Naive thymus-derived CD4-positive, alpha-beta T cell (primary cell): ENCODE measurements at regions not wholly inside any gene's neighbourhood (a gene's known extent, or its start where the extent isn't known, plus 50 kb on each side); places are given as distances from the start of the nearest gene placed in this dataset.

Experiments used
- ATAC-seq: fragments of 150-1000 bp; cut with Tn5 transposase; 2 replicates; pipeline ENCODE4 v1.10.0; 2021; ENCODE audit warnings: mild to moderate bottlenecking, moderate library complexity
- CTCF ChIA-PET: fragments of 350-600 bp; sonication (Branson Sonifier 250); formaldehyde crosslinking; loops from one replicate; lab custom pipeline; 2021; ENCODE audit warnings: antibody characterized with exemption; lab: Charles Lee
- POLR2A ChIA-PET: fragments of 350-600 bp; sonication (Branson Sonifier 250); formaldehyde crosslinking; loops from one replicate; lab custom pipeline; 2021; ENCODE audit warnings: antibody characterized with exemption, inconsistent platforms; lab: Charles Lee
- DNase-seq, 9 donors: peaks; one replicate each; pipeline versions ENCODE4 v3.0.0 to v3.0.0-alpha.2; 2020 to 2022; ENCODE audit warnings: mixed read lengths in 1 of 9
- H3K27ac ChIP-seq: one replicate; pipeline ENCODE4 v1.7.0; 2013; ENCODE audit warnings: mild to moderate bottlenecking, low read depth, low read length, moderate library complexity
- H3K27me3 ChIP-seq, 2 donors: one replicate each; pipeline ENCODE4 v1.7.0; 2013; ENCODE audit warnings: low read length in 2 of 2, mild to moderate bottlenecking in 2 of 2, moderate library complexity in 2 of 2; ENCODE audit not compliant: control insufficient read depth in 2 of 2, insufficient read depth in 2 of 2
- H3K36me3 ChIP-seq, 3 experiments: 1 replicate in 2 of 3; 2 replicates in 1 of 3; pipeline ENCODE4 v1.7.0; 2013; ENCODE audit warnings: low read length in 3 of 3, mild to moderate bottlenecking in 3 of 3, moderate library complexity in 1 of 3; ENCODE audit not compliant: insufficient read depth in 3 of 3, control insufficient read depth in 2 of 3
- H3K4me1 ChIP-seq, 2 donors: one replicate each; pipeline ENCODE4 v1.7.0; 2013; ENCODE audit warnings: low read length in 2 of 2, mild to moderate bottlenecking in 2 of 2, moderate library complexity in 1 of 2; ENCODE audit not compliant: control insufficient read depth in 2 of 2, insufficient read depth in 2 of 2
- H3K4me3 ChIP-seq: 2 replicates; pipeline ENCODE4 v1.7.0; 2013; ENCODE audit warnings: mild to moderate bottlenecking, low read length
- H3K9me3 ChIP-seq, 3 experiments: 1 replicate in 2 of 3; 2 replicates in 1 of 3; pipeline ENCODE4 v1.7.0; 2013; ENCODE audit warnings: low read length in 3 of 3; ENCODE audit not compliant: control insufficient read depth in 2 of 3
- H3K27ac Mint-ChIP-seq, 9 donors: one replicate each; pipeline ENCODE4 v1.8.0; 2020 to 2022; ENCODE audit warnings: mixed read lengths in 9 of 9, mild to moderate bottlenecking in 8 of 9, moderate library complexity in 5 of 9, inconsistent platforms in 2 of 9
- H3K27me3 Mint-ChIP-seq, 5 donors: one replicate each; pipeline ENCODE4 v1.8.0; 2021 to 2022; ENCODE audit warnings: mixed read lengths in 5 of 5, mild to moderate bottlenecking in 1 of 5
- H3K36me3 Mint-ChIP-seq, 5 donors: one replicate each; pipeline ENCODE4 v1.8.0; 2020 to 2022; ENCODE audit warnings: mixed read lengths in 5 of 5, mild to moderate bottlenecking in 3 of 5, inconsistent platforms in 1 of 5
- H3K4me1 Mint-ChIP-seq, 7 donors: one replicate each; pipeline ENCODE4 v1.8.0; 2020 to 2022; ENCODE audit warnings: mixed read lengths in 7 of 7, mild to moderate bottlenecking in 3 of 7, inconsistent platforms in 1 of 7
- H3K4me3 Mint-ChIP-seq, 10 donors: one replicate each; pipeline ENCODE4 v1.8.0; 2020 to 2022; ENCODE audit warnings: mild to moderate bottlenecking in 10 of 10, mixed read lengths in 10 of 10, moderate library complexity in 6 of 10, inconsistent platforms in 2 of 10
- H3K9me3 Mint-ChIP-seq, 11 donors: one replicate each; pipeline ENCODE4 v1.8.0; 2020 to 2022; ENCODE audit warnings: mixed read lengths in 11 of 11, mild to moderate bottlenecking in 4 of 11, inconsistent platforms in 1 of 11, moderate library complexity in 1 of 11
- intact Hi-C, 2 donors: fragments of 100-400 bp; cut with micrococcal nuclease; formaldehyde crosslinking; loops; one replicate each; pipeline ENCODE4 v1.15.1; 2023

DNA sequence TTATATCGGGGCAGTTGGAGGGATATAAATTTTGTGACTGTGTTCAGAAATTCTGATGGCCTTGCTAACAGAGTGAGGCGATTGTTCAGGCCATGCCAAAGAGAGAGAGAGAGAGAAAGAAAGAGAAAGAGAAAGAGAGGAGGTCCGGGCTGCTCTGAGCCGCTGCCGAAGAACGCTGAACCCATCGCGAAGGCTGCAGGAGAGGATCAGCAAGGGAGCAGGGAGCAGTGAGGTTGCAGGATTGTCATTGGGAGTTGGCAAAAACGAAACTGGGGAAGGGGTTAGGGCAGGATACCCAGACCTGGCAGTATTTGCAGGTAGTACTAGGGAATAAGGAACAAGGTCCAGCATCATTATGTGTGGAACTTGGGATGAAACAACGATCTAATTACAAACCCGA, 537.1 kb downstream of the INSC start:
- POLR2A ChIA-PET, result no interaction called here
- intact Hi-C loops, result loop anchor here in 1 of 2 donors (2.0 kb wide), 1 partner anchor 961 kb away; no protein-coding TSS in a partner anchor

DNA sequence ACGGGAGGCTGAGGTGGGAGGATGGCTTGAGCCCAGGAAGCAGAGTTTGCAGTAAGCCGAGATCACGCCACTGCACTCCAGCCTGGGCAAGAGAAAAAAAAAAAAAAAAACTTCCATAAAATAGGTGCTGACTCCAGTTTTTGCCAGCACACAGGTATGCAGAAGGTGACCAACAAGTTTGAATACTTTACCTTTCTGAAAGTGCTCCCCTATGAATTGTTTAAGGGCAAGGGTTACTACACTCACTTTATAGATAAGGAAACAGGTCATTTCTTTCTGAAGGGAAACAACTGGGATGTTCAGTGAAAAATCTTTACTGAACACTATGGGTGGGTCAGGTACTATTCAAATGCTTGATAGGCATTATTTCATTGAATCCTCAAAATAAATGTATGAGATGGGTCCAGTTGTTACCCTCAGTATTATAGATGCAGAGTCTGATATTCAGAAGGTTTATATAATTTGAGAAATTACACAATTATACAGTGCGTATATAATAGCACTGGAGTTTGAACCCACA, 538.5 kb downstream of the INSC start:
- ChIA-PET POLR2A (no interaction called here), CTCF (no interaction called here)
- DNase-seq (no peak), ATAC-seq (no peak)
- H3K4me3 ChIP-seq, result no peak overlapping the region
- intact Hi-C loops, result no loop called here
- Mint-ChIP-seq H3K27me3 (peaks cover 19 to 34% (median 27%) of the 10 kb centered on the region in 5 donors), H3K4me3 (no peak overlapping the region), H3K9me3 (peaks cover 0 to 2% (median 0%) of the 10 kb centered on the region in 11 donors), H3K36me3 (peaks cover 0 to 4% (median 0%) of the 10 kb centered on the region in 5 donors), H3K27ac (no peak overlapping the region), H3K4me1 (peaks cover 3 to 10% (median 5%) of the 10 kb centered on the region in 7 donors)
- H3K36me3 ChIP-seq, result no peaks in the 10 kb centered on the region
- H3K9me3 ChIP-seq, result no peaks in the 10 kb centered on the region
- H3K27me3 ChIP-seq, result no peaks in the 10 kb centered on the region
- peaks cover 0 to 5% of the 10 kb centered on the region in 2 donors for H3K4me1 ChIP-seq
- H3K27ac ChIP-seq, result no peak overlapping the region

More for the DNA sequence above, 537.1 kb downstream of the INSC start:
- Histone ChIP-seq H3K27me3 (no peaks in the 10 kb centered on the region), H3K4me1 (peaks cover 0 to 5% of the 10 kb centered on the region in 2 donors), H3K4me3 (no peak overlapping the region), H3K27ac (no peak overlapping the region), H3K9me3 (no peaks in the 10 kb centered on the region), H3K36me3 (no peaks in the 10 kb centered on the region)
- CTCF ChIA-PET, result no interaction called here
- Mint-ChIP-seq H3K27me3 (peaks cover 19 to 34% (median 27%) of the 10 kb centered on the region in 5 donors), H3K36me3 (peaks cover 0 to 4% (median 0%) of the 10 kb centered on the region in 5 donors), H3K4me1 (peaks cover 3 to 10% (median 5%) of the 10 kb centered on the region in 7 donors), H3K9me3 (peaks cover 0 to 2% (median 0%) of the 10 kb centered on the region in 11 donors), H3K27ac (no peak overlapping the region), H3K4me3 (peak overlapping the region in 2 of 10 donors; percentile 10 to 30)
- ATAC-seq, result no peak
- DNase-seq, result no peak

DNA sequence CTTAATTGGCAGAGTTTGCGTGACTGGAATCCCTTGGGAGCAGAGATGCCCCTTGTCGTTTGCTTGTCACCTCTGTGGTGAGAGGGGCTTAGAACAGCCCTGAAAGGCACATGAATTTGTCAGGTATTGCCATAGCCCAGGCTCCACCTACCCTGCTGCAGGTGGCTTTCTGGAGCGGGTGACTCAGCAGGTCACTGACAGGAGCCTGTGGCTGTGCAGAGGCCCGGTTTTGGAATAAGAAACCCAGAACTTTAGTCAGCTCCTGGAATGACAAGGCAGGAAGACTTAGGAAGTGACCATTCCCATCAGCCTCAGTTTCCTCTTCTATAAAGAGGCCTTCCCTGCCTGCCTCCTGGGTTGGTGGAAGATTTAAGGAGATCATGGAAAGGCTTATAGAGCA, 539.7 kb downstream of the INSC start:
- ATAC-seq (no peak), DNase-seq (no peak)
- peaks cover 0 to 5% of the 10 kb centered on the region in 2 donors for H3K4me1 ChIP-seq
- H3K36me3 Mint-ChIP-seq, result peaks cover 0 to 4% (median 0%) of the 10 kb centered on the region in 5 donors
- H3K4me1 Mint-ChIP-seq, result peaks cover 3 to 10% (median 5%) of the 10 kb centered on the region in 7 donors
- no peak overlapping the region for H3K27ac Mint-ChIP-seq
- ChIA-PET POLR2A (no interaction called here), CTCF (no interaction called here)
- no peaks in the 10 kb centered on the region for H3K9me3 ChIP-seq
- H3K27me3 Mint-ChIP-seq, result peaks cover 19 to 28% (median 25%) of the 10 kb centered on the region in 5 donors
- H3K4me3 ChIP-seq, result no peak overlapping the region
- H3K27me3 ChIP-seq, result no peaks in the 10 kb centered on the region
- H3K9me3 Mint-ChIP-seq, result no peaks in the 10 kb centered on the region
- H3K4me3 Mint-ChIP-seq, result no peak overlapping the region
- intact Hi-C loops, result no loop called here
- no peaks in the 10 kb centered on the region for H3K36me3 ChIP-seq
- no peak overlapping the region for H3K27ac ChIP-seq

DNA sequence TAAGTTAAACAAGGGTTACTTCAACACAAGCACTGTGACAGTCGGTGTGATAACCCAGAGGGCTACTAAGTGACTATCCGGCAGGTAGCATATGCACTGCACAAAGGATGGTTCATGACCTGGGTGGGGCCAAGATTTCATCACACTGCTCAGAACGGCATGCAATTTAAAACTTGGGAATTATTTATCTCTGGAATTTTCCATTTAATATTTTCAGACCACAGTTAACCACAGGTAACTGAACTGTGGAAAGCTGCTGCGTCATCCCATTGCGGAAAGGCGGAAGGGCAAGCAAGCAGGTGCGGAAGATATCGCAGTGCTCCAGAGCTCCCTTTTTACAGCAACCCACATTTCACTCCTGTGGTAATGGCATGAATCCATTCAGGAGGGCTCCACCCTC, 540.8 kb downstream of the INSC start:
- Mint-ChIP-seq H3K4me1 (peaks cover 3 to 10% (median 5%) of the 10 kb centered on the region in 7 donors), H3K9me3 (no peaks in the 10 kb centered on the region), H3K27ac (no peak overlapping the region), H3K36me3 (peaks cover 0 to 4% (median 0%) of the 10 kb centered on the region in 5 donors), H3K4me3 (no peak overlapping the region), H3K27me3 (peaks cover 19 to 27% (median 25%) of the 10 kb centered on the region in 5 donors)
- ATAC-seq (no peak), DNase-seq (no peak)
- POLR2A ChIA-PET, result no interaction called here
- H3K27me3 ChIP-seq, result no peaks in the 10 kb centered on the region
- no peaks in the 10 kb centered on the region for H3K36me3 ChIP-seq
- intact Hi-C loops, result no loop called here
- peaks cover 0 to 2% of the 10 kb centered on the region in 2 donors for H3K4me1 ChIP-seq
- no peak overlapping the region for H3K27ac ChIP-seq
- no peak overlapping the region for H3K4me3 ChIP-seq
- no peaks in the 10 kb centered on the region for H3K9me3 ChIP-seq
- CTCF ChIA-PET, result no interaction called here

DNA sequence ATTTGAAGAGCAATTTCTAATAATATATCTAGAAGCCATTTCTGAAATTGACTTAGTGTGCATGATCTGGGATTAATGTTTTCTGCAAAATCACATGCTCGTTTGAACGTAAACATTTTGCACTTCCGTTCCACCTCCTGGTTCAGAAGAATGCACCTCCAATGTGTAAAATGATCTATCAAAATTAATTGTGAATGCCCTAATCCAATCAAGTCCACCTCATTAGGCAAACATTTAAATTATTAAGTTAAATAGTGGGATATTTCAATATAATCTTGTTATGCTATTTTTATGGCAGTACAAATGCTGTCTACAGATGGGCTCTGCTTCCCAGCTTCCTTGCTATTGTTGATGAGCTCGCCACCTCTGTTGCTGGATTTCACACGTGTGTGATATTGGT, 542.5 kb downstream of the INSC start:
- H3K4me1 ChIP-seq, result no peaks in the 10 kb centered on the region
- H3K27ac Mint-ChIP-seq, result no peak overlapping the region
- H3K27ac ChIP-seq, result no peak overlapping the region
- no peak overlapping the region for H3K4me3 ChIP-seq
- POLR2A ChIA-PET, result no interaction called here
- no peak overlapping the region for H3K4me3 Mint-ChIP-seq
- H3K36me3 ChIP-seq, result no peaks in the 10 kb centered on the region
- ATAC-seq (no peak), DNase-seq (no peak)
- no peaks in the 10 kb centered on the region for H3K4me1 Mint-ChIP-seq
- intact Hi-C loops, result no loop called here
- H3K27me3 ChIP-seq, result no peaks in the 10 kb centered on the region
- H3K27me3 Mint-ChIP-seq, result peaks cover 4 to 12% (median 10%) of the 10 kb centered on the region in 5 donors
- H3K9me3 Mint-ChIP-seq, result peaks cover 0 to 3% (median 0%) of the 10 kb centered on the region in 11 donors
- H3K9me3 ChIP-seq, result no peaks in the 10 kb centered on the region
- CTCF ChIA-PET, result no interaction called here
- H3K36me3 Mint-ChIP-seq, result no peaks in the 10 kb centered on the region

DNA sequence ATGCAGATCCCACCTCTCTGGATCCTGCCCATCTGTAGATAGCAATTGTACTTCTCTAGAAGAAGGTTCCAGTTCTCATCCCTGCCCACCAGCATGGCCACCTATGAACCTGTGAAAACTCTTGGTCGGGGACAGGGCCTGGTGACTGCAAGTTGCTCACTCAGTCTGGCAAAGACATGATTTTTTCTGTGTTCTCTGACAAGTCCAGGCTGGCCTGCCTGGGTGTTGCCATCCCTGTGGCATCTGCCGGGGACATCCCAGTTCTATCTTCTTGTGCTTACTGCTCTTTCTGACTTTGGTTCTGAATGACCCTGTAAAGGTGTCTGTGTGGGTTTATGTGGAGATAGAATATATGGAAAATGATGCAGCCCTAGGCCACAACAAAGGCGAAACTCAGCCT, 545.8 kb downstream of the INSC start:
- ChIA-PET POLR2A (no interaction called here), CTCF (no interaction called here)
- no peaks in the 10 kb centered on the region for H3K4me1 Mint-ChIP-seq
- intact Hi-C loops, result no loop called here
- Histone ChIP-seq H3K4me3 (no peak overlapping the region), H3K4me1 (no peaks in the 10 kb centered on the region), H3K27ac (no peak overlapping the region), H3K36me3 (no peaks in the 10 kb centered on the region), H3K27me3 (no peaks in the 10 kb centered on the region), H3K9me3 (no peaks in the 10 kb centered on the region)
- peaks cover 0 to 1% (median 0%) of the 10 kb centered on the region in 5 donors for H3K36me3 Mint-ChIP-seq
- no peak overlapping the region for H3K4me3 Mint-ChIP-seq
- DNase-seq (no peak), ATAC-seq (no peak)
- H3K27me3 Mint-ChIP-seq, result peaks cover 0 to 16% (median 4%) of the 10 kb centered on the region in 5 donors
- no peak overlapping the region for H3K27ac Mint-ChIP-seq
- H3K9me3 Mint-ChIP-seq, result peaks cover 0 to 3% (median 0%) of the 10 kb centered on the region in 11 donors

DNA sequence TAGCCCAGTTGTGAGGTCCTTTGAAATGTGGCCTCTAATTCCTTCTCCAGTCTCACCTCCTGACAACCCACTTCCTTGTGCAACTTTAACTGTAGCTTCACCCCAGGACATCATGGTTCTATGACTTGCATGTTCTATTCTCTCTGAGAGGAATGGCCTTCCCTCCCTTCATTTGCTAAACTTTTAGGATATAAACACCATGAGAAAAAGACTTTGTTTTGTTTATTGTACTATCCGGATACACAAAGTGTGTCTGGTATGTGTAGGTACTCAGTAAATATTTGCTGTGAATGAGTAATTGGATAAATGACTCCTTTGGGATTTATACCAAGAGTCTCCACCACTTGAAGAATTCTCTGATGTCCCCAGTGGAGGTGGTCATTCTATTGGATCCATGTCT, 547.6 kb downstream of the INSC start:
- Mint-ChIP-seq H3K9me3 (peaks cover 0 to 6% (median 0%) of the 10 kb centered on the region in 11 donors), H3K4me3 (no peak overlapping the region), H3K4me1 (no peaks in the 10 kb centered on the region), H3K27ac (no peak overlapping the region), H3K36me3 (peaks cover 0 to 5% (median 0%) of the 10 kb centered on the region in 5 donors), H3K27me3 (peaks cover 0 to 20% (median 4%) of the 10 kb centered on the region in 5 donors)
- intact Hi-C loops, result no loop called here
- H3K36me3 ChIP-seq, result no peaks in the 10 kb centered on the region
- DNase-seq (no peak), ATAC-seq (no peak)
- H3K27ac ChIP-seq, result no peak overlapping the region
- no peak overlapping the region for H3K4me3 ChIP-seq
- no peaks in the 10 kb centered on the region for H3K9me3 ChIP-seq
- H3K4me1 ChIP-seq, result no peaks in the 10 kb centered on the region
- H3K27me3 ChIP-seq, result no peaks in the 10 kb centered on the region
- ChIA-PET CTCF (no interaction called here), POLR2A (no interaction called here)
